Stimulated activated CD4-positive, alpha-beta T cell treated with anti-CD3 and anti-CD28 coated beads, Interleukin-1b, Interleukin-23, amount 100 ng/mL, for 24 hours (primary cell): ENCODE measurements at regions not wholly inside any gene's neighbourhood (a gene's known extent, or its start where the extent isn't known, plus 50 kb on each side); places are given as distances from the start of the nearest gene placed in this dataset.

Experiments
- DNase-seq, 4 experiments: peaks; one replicate each; pipeline ENCODE4 v3.0.0-alpha.2; 2020; ENCODE audit warnings: low read depth in 4 of 4, low spot score in 1 of 4

- no peak for DNase-seq
Observed at GRCh38 chr1:198472997-198473396, 67.5 kb downstream of the ATP6V1G3 start.

DNA sequence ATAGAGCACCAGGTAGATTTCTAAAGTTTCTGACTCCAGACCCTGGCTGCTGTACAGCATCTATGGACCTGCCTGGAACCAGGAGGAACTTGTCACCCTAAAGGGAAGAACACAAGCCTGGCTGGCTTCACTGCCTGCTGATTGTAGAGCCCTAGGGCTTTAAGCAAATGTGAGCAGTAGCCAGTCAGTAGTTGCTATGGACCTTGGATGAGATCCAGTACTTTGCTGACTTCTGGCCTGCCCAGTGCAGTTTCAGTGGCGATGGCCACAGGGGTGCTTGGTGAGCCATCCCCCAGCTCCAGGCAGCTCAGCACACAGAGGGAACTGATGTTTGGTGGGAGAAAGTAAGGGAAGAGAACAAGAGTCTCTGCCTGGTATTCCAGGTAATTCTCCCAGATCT lies 68.4 kb downstream of the ATP6V1G3 start:
- DNase-seq = no peak

DNA sequence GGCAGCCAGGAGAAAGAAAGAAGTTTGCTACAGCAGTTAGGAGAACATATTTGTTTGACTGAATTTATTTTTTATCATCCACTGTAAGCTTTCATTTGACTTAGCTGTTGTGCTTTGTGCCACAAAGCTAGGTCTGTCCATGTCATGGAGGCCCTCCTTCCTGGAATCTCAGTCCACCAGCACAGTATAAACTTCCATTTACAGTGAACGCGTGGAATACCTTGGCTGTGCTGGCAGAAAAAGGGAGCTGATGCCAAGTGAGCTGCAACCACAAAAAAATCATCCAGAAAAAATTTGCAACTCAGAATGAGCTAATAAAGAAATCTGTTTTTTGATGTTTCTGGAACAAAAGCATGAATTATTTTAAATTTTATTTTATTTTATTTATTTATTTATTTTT lies 72.6 kb downstream of the ATP6V1G3 start:
- DNase-seq = no peak

GRCh38 chr1:198467342-198467741 lies 73.1 kb downstream of the ATP6V1G3 start:
- DNase-seq = no peak

DNA sequence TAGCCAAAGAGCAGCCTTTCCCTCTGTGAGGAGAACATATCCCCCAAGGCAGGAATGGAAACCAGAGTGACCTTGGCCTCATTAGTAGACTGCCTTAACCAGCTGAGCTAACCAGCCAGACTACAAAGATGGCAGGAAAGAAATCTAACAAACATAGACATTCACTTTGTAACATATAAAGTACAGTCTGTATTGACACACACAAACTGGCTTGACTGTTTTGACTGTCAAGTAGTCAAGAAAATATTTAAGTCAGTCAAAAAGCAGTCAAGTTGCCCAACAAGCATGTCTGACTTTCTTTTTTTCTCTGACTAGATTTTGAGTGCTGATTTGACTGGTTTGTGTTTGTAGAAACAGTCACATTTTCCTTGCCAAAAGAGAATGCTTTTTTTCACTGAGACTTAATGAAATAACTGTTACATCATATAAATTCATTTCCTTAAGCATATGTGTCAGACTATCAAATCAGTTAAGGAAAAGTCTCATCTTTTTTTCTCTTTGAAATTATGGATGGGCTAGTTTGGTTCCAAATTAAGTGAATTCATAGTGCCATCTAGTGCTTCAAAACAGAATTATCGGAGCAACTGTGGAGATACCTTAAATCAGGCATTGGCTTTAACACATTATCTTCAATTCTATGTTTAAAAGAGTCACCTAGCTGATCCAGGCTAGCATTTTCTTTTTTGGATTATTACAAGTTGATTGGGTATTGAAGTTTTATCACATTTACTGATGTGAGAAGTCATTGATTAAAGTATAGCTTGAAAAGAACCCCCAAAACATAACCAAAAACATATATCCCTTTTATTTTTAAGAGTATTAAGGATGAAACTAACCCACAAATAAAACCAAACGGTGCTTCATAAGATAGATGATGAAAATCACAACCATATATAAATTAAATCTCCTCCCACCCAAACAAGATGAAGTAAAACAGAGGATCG lies 75.0 kb downstream of the ATP6V1G3 start:
- no peak for DNase-seq

- no peak for DNase-seq
Observed at GRCh38 chr1:198463709-198464108, 76.8 kb downstream of the ATP6V1G3 start.

- DNase-seq = peak in 1 of 4 experiments; percentile 9
Observed at GRCh38 chr1:198462365-198463019, 78.0 kb downstream of the ATP6V1G3 start.

- DNase-seq = no peak
Observed at GRCh38 chr1:198455966-198456365, 84.5 kb downstream of the ATP6V1G3 start.

GRCh38 chr1:198449727-198450433 lies 90.6 kb downstream of the ATP6V1G3 start:
- DNase-seq = no peak

GRCh38 chr1:198449261-198449660 lies 91.2 kb downstream of the ATP6V1G3 start:
- no peak for DNase-seq

DNA sequence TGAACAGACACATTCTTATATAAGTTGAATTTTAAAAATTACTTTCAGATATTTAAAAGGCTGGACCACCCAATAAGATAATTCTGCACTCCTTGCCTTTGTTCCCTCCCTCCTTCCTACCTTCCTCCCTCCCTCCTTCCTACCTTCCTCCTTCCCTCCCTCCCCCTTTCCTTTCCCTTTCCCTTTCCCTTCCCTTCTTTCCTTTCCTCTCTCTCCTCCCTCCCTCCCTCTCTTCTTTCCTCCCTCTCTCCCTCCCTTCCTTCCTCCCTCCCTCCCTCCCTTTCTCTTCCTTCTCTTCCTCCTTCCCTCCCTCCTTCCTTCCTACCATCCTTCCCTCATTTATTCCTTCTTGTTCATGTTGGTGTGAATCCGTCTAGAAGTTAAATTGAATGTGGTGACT lies 93.0 kb downstream of the ATP6V1G3 start:
- DNase-seq = no peak

GRCh38 chr1:198445872-198446271 lies 94.6 kb downstream of the ATP6V1G3 start:
- no peak for DNase-seq

DNA sequence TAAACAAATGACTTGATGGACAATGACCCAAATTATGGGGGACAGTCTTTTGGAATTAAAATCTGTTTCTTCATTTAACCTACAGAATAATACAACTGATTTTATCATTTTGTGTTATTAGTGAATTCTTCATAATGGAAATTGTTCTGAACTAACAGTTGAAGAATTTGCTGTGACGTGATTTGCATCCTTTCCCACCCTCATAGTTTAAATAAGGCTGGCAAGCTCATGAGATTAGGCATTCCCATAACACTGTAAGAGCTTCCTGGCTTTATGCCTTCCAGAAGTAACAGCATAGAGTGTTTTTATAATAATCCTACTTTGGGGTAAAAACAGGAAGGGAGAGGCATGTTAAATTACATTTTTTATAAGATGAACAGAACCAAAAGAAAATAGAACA lies 95.7 kb downstream of the ATP6V1G3 start:
- no peak for DNase-seq

DNA sequence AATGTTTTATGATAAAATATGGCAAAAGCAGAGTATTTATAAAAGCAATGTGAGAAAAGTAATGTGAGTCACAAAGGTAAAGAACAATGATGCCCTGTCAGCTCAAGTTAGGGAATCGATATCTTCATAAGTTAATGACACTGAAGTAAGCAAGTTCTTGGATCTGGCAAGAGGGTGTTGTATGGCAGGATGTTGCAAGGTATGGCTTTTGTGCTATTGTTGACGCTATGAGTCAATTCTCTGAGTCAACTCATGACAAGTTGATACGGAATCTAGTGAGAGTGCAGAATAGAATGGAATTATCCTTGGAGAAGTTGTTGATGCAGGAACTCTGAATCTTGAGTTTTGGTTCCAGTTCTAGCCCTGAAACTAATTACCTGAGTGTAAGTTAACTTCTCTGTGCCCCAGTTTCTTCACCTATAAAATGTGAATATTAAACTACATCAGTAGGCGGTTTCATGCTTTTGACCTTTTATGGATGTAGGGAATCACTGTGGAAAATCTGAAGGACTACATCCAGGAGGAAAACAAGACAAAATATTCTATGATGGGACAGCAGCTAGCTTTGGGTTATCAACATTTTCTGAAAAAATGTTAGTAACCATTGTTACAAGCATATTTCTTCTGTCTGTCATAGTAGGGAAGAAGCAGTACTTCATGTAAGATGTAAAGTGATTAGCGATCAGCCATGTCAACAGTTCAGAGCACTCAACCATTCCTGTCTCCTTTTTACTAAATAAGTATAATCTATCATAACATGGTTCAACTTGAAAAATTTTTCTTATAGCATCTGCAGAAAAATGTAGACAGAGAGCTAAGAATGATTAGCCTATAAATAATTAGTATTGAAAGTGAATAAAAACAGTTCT lies 96.9 kb downstream of the ATP6V1G3 start:
- DNase-seq = no peak

DNA sequence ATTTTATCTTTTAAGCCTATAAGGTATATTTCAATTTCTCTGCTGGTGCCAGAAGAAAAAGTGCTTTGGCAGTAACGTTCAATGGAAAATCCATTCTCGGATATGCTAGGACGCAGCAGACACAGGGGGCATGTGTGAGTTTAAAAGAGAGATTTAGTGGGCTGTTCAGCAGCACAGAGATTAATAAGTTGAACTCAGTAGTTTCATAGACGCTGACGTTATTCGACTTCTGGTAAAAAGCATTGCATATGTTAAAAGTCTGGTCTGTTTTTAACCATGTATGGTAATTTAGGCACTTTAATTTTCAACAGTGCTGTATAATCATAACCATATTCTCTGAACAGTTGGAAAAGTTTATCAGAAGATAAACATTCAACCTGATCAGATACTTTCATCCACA lies 99.6 kb downstream of the ATP6V1G3 start:
- DNase-seq = no peak

- no peak for DNase-seq
Observed at GRCh38 chr1:198437332-198437731, 103.1 kb downstream of the ATP6V1G3 start.

DNA sequence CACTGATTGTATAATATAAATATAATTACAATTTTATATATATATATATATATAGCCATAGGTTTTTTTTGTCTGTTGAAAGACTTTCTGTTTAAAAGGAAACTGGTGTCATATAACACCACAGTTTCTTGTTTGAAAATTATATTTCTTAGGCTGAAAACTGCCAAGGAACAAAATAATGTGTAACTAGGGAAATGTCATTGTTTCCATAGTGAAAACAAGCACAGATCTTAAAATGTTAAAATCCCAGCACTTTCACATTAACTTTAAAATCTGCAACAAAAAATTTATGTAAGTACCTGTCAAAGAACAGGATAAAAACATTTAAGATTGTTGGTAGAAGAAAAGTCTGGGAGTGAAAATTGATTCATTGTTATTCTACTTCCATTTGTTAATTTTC lies 104.2 kb downstream of the ATP6V1G3 start:
- DNase-seq = no peak

GRCh38 chr1:198435056-198435455 lies 105.4 kb downstream of the ATP6V1G3 start:
- DNase-seq = no peak

DNA sequence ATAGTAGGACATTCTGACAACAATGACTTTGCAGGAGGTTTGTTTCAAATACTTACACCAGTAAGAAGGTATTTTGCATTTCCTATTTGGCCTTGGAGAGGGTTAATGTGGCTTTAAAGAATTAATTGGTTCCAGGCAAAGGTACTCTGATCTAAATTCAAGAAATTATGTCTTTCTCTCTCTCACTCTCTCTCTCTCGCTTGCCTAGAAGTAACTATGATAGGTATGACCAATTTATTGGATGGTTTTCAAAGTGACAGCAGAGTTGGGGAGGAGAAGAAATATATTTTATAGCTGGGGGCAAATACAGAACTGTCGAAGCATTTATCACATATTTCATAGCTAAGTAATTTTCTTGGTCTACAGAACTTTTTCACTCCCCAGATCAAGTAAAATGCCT lies 116.0 kb downstream of the ATP6V1G3 start:
- no peak for DNase-seq

DNA sequence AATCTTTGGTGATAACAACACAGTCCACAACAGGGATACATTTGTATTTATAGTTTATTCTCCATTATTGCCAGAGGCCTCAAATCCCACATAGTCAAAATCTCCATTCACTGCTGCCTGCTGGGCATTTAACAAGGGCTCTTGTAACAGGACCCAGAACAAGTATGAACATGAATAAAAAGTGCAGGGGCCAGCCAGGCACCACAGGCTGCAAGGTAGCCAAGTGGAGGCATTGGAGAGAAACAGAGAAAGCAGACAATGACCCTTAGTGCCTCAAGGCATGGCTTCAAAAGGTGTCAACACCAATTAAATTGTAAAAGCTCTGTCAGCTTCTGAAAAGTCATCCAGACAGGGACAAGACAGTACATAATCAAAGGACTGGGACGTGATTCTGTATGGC lies 116.8 kb downstream of the ATP6V1G3 start:
- DNase-seq = no peak

DNA sequence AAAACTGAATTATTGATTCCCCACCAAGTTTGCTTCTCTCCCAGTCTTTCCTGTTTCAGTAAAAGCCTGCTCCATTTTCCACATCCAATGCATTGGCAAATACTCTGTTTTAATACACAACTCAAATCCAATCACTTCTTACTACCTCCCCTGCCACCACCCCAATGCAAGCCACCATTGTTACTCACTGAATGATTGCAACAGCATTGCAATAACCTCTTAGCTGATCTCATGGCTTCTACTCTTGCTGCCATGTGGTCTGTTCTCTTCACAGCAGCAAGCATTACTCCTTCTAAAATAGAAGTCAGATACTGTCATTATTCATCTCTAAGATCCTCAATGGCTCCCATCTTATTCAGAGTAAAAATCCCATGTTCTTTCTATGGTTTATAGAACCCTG lies 123.4 kb downstream of the ATP6V1G3 start:
- no peak for DNase-seq
